KMS-11 (cell line): ENCODE measurements at regions not wholly inside any gene's neighbourhood (a gene's known extent, or its start where the extent isn't known, plus 50 kb on each side); places are given as distances from the start of the nearest gene placed in this dataset.

Source experiments
- H2AFZ ChIP-seq: fragments of 200-600 bp; sonication (generic); 2 replicates; pipeline ENCODE4 v1.6.1; 2016; ENCODE audit warnings: antibody characterized with exemption, mixed run types, low read depth
- H3K27ac ChIP-seq: fragments of 200-600 bp; sonication (generic); 2 replicates; pipeline ENCODE4 v1.6.1; 2016; ENCODE audit warnings: mild to moderate bottlenecking, mixed run types
- H3K27me3 ChIP-seq: fragments of 200-600 bp; sonication (generic); 2 replicates; pipeline ENCODE4 v1.6.1; 2017; ENCODE audit warnings: mild to moderate bottlenecking, low read depth, mixed run types, moderate library complexity; ENCODE audit not compliant: insufficient read depth
- H3K36me3 ChIP-seq: fragments of 200-600 bp; sonication (generic); 2 replicates; pipeline ENCODE4 v1.6.1; 2017; ENCODE audit warnings: mild to moderate bottlenecking, mixed run types; ENCODE audit not compliant: insufficient read depth
- H3K4me1 ChIP-seq: fragments of 200-600 bp; sonication (generic); 2 replicates; pipeline ENCODE4 v1.6.1; 2016; ENCODE audit warnings: mild to moderate bottlenecking, low read depth, mixed run types; ENCODE audit not compliant: poor library complexity, severe bottlenecking
- H3K4me2 ChIP-seq: fragments of 200-600 bp; sonication (generic); 2 replicates; pipeline ENCODE4 v1.7.0; 2016; ENCODE audit warnings: mild to moderate bottlenecking, mixed run types
- H3K4me3 ChIP-seq: fragments of 200-600 bp; sonication (generic); IDR thresholded peaks from 2 replicates; pipeline ENCODE4 v1.6.1; 2017; ENCODE audit warnings: low read depth, low read length, mixed read lengths; ENCODE audit not compliant: insufficient read depth
- H3K79me2 ChIP-seq: fragments of 200-600 bp; sonication (generic); 2 replicates; pipeline ENCODE4 v1.6.1; 2016; ENCODE audit warnings: low read depth, mixed run types; ENCODE audit not compliant: insufficient read depth
- H3K9ac ChIP-seq: fragments of 200-600 bp; sonication (generic); 2 replicates; pipeline ENCODE4 v1.6.1; 2016; ENCODE audit warnings: mild to moderate bottlenecking, mixed run types
- H4K20me1 ChIP-seq: fragments of 200-600 bp; sonication (generic); 2 replicates; pipeline ENCODE4 v1.6.1; 2016; ENCODE audit warnings: mild to moderate bottlenecking, mixed run types; ENCODE audit not compliant: insufficient read depth
- TF ChIP-seq, protein P1 (sequence below): fragments of 200-600 bp; sonication (generic); conservative IDR thresholded peaks from 2 replicates; pipeline ENCODE4 v1.6.1; 2017; ENCODE audit warnings: low read depth, mild to moderate bottlenecking, antibody characterized with exemption, low read length, moderate library complexity, mixed read lengths

- Histone ChIP-seq H3K27me3 (no peaks in the 10 kb centered on the region), H3K4me3 (no peak overlapping the region), H3K79me2 (no peaks in the 10 kb centered on the region), H3K36me3 (no peaks in the 10 kb centered on the region), H3K9ac (no peak overlapping the region), H2AFZ (no peak overlapping the region), H4K20me1 (no peaks in the 10 kb centered on the region), H3K27ac (no peak overlapping the region), H3K4me1 (no peaks in the 10 kb centered on the region), H3K4me2 (no peak overlapping the region)
- TF ChIP-seq, protein P1, sequence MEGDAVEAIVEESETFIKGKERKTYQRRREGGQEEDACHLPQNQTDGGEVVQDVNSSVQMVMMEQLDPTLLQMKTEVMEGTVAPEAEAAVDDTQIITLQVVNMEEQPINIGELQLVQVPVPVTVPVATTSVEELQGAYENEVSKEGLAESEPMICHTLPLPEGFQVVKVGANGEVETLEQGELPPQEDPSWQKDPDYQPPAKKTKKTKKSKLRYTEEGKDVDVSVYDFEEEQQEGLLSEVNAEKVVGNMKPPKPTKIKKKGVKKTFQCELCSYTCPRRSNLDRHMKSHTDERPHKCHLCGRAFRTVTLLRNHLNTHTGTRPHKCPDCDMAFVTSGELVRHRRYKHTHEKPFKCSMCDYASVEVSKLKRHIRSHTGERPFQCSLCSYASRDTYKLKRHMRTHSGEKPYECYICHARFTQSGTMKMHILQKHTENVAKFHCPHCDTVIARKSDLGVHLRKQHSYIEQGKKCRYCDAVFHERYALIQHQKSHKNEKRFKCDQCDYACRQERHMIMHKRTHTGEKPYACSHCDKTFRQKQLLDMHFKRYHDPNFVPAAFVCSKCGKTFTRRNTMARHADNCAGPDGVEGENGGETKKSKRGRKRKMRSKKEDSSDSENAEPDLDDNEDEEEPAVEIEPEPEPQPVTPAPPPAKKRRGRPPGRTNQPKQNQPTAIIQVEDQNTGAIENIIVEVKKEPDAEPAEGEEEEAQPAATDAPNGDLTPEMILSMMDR = no peak
Observed at GRCh38 chr3:161913786-161914389, 417.3 kb downstream of the OTOL1 start.

DNA sequence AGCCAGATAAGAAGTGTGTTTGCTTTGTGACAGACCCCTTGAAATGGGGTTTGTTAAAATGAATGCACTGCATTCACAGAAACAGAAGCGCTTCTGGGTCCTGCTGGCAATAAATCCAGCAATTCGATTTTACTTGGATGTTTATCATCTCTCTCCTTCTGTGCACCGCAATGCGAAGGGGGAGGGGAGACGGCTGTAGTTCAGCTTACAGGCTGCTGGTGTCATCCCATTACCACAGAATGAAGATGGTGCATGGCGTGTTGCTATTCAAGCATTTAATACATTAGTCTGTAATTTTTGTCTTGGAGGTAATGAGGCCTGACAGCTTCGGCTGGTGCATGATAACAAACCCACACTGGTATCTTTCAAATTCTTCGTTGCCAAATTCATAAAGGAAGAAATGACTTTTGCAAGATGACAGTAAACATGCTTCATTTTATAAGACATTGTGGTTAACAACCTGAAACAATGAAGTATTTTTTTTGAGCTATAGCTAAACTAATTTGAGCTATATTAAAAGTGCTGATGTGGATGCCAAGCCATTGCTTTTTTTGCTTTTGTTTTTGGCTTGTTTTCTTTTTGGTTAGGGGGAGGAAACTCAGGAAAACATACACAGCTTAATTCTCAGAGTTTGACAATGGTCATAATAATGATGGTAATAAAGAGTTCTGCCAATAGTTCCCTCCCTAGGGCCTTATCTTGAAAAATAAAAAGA, 418.3 kb downstream of the OTOL1 start:
- H3K4me2 ChIP-seq = no peak overlapping the region
- H3K79me2 ChIP-seq = no peaks in the 10 kb centered on the region
- H3K27ac ChIP-seq = no peak overlapping the region

GRCh38 chr3:161915418-161915750, 418.8 kb downstream of the OTOL1 start:
- no peaks in the 10 kb centered on the region for H4K20me1 ChIP-seq
- no peak overlapping the region for H3K4me2 ChIP-seq
- H3K27ac ChIP-seq = no peak overlapping the region
- no peaks in the 10 kb centered on the region for H3K27me3 ChIP-seq
- H3K4me3 ChIP-seq = no peak overlapping the region
- no peaks in the 10 kb centered on the region for H3K4me1 ChIP-seq
- H2AFZ ChIP-seq = no peak overlapping the region
- no peak overlapping the region for H3K9ac ChIP-seq
- H3K79me2 ChIP-seq = no peaks in the 10 kb centered on the region
- H3K36me3 ChIP-seq = no peaks in the 10 kb centered on the region
- TF ChIP-seq, protein P1 = no peak

More for the DNA sequence above, 418.3 kb downstream of the OTOL1 start:
- Histone ChIP-seq H4K20me1 (no peaks in the 10 kb centered on the region), H3K4me3 (no peak overlapping the region), H2AFZ (no peak overlapping the region), H3K4me1 (no peaks in the 10 kb centered on the region), H3K27me3 (no peaks in the 10 kb centered on the region), H3K9ac (no peak overlapping the region), H3K36me3 (no peaks in the 10 kb centered on the region)
- TF ChIP-seq, protein P1 = no peak

DNA sequence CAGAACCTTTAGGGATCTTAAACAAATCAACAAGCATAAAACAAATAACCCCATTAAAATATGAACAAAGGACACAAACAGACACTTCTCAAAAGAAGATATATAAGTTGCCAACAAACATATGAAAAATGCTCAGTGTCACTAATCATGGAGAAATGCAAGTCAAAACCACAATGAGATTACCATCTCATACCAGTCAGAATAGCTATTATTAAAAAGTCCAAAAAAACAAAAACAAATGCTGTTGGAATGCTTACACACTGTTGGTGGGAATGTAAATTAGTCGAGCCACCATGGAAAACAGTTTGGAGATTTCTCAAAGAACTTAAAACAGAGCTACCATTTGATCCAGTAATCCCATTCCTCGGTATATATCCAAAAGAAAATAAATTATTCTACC, 423.6 kb downstream of the OTOL1 start:
- TF ChIP-seq, protein P1 = no peak
- Histone ChIP-seq H3K27me3 (no peaks in the 10 kb centered on the region), H3K79me2 (no peaks in the 10 kb centered on the region), H4K20me1 (no peaks in the 10 kb centered on the region), H3K36me3 (no peaks in the 10 kb centered on the region), H3K9ac (no peak overlapping the region), H3K4me3 (no peak overlapping the region), H2AFZ (no peak overlapping the region), H3K4me2 (no peak overlapping the region), H3K4me1 (no peaks in the 10 kb centered on the region), H3K27ac (no peak overlapping the region)
